ENCODE measurements at regions not wholly inside any gene's neighbourhood (a gene's known extent, or its start where the extent isn't known, plus 50 kb on each side); places are given as distances from the start of the nearest gene placed in this dataset.

GRCh38 chr5:4081466-4081865 is 485.8 kb downstream of the IRX1 start:
- H3K4me3 ChIP-seq (ENCODE audit: low read depth, low read length): no peak overlapping the region
- in situ Hi-C loops (cut with HindIII; ENCODE audit: low sequenced_read_pairs): no loop called here
- TF ChIP-seq, protein P1, sequence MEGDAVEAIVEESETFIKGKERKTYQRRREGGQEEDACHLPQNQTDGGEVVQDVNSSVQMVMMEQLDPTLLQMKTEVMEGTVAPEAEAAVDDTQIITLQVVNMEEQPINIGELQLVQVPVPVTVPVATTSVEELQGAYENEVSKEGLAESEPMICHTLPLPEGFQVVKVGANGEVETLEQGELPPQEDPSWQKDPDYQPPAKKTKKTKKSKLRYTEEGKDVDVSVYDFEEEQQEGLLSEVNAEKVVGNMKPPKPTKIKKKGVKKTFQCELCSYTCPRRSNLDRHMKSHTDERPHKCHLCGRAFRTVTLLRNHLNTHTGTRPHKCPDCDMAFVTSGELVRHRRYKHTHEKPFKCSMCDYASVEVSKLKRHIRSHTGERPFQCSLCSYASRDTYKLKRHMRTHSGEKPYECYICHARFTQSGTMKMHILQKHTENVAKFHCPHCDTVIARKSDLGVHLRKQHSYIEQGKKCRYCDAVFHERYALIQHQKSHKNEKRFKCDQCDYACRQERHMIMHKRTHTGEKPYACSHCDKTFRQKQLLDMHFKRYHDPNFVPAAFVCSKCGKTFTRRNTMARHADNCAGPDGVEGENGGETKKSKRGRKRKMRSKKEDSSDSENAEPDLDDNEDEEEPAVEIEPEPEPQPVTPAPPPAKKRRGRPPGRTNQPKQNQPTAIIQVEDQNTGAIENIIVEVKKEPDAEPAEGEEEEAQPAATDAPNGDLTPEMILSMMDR (IDR thresholded peaks at IDR 0.05; ENCODE audit: low read depth, low read length): no peak
- no peak for DNase-seq (ENCODE audit: low read depth, low spot score)

- in situ Hi-C loops (cut with HindIII; ENCODE audit: low sequenced_read_pairs): no loop called here
- TF ChIP-seq, protein P1 (IDR thresholded peaks at IDR 0.05; ENCODE audit: low read depth, low read length): no peak
- H3K4me3 ChIP-seq (ENCODE audit: low read depth, low read length): no peak overlapping the region
- peak; percentile 35 for DNase-seq (ENCODE audit: low read depth, low spot score)
Observed at GRCh38 chr5:4082966-4083564, 487.4 kb downstream of the IRX1 start.

DNA sequence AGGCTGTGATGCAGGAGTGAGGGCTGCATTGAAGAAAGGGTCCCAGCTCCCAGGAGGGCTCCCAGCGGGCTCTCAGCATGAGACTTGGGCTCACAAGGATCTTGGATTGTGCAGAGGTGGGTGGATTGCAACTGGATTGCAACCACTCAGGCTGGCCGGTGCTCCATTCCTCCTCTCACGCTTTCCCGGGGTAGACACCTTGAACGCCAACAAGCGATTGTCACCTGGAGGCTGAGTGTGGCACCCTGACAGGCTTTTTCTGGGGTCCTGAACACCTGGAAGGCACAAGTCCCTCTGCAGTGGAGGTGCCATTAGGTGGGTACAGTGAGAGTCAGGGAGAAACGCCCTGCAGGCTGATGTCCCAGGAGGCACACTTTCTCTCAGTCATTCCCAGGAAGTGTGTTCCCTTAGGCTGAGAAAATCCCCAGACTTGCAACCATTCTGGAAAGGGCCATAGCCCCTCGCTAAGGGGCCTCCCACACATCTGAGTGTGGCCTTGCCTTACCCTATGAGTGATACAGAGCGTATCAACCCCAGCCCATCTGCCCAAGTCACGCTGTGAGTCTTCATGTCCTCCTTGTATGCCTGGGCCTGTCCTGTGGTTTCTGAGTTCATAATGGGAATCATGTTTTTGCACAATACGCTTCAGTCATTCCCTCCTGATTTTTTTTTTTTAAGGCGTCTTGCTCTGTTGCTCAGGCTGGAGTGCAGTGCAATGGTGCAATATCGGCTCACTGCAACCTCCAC is 488.1 kb downstream of the IRX1 start:
- H3K4me3 ChIP-seq (ENCODE audit: low read depth, low read length): no peak overlapping the region
- no peak for DNase-seq (ENCODE audit: low read depth, low spot score)
- in situ Hi-C loops (cut with HindIII; ENCODE audit: low sequenced_read_pairs): no loop called here
- TF ChIP-seq, protein P1 (IDR thresholded peaks at IDR 0.05; ENCODE audit: low read depth, low read length): no peak

- TF ChIP-seq, protein P1 (IDR thresholded peaks at IDR 0.05; ENCODE audit: low read depth, low read length): no peak
- DNase-seq (ENCODE audit: low read depth, low spot score): no peak
- no peak overlapping the region for H3K4me3 ChIP-seq (ENCODE audit: low read depth, low read length)
- in situ Hi-C loops (cut with HindIII; ENCODE audit: low sequenced_read_pairs): no loop called here
Observed at GRCh38 chr5:4086081-4086480, 490.4 kb downstream of the IRX1 start.

DNA sequence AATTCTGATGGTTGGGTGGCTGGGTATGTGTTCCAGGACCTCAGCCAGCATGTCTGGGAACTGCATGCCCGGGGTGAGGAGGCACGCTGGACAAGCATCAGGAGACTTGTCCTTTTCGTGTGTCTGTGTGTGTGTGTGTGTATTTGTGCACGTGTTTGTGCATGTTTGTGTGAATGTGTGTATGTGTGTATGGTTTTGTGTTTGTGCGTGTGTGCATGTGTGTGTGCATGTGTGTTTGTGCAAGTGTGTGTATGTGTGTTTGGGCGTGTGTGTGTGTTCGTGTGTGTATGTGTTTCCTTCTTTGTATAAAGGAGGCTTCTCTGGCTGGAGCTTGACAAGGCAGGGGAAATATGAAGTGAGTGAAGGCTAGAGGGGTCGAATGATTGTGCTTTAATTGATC is 491.5 kb downstream of the IRX1 start:
- in situ Hi-C loops (cut with HindIII; ENCODE audit: low sequenced_read_pairs): no loop called here
- TF ChIP-seq, protein P1 (IDR thresholded peaks at IDR 0.05; ENCODE audit: low read depth, low read length): no peak
- DNase-seq (ENCODE audit: low read depth, low spot score): no peak
- H3K4me3 ChIP-seq (ENCODE audit: low read depth, low read length): no peak overlapping the region

- in situ Hi-C loops (cut with HindIII; ENCODE audit: low sequenced_read_pairs): no loop called here
- TF ChIP-seq, protein P1 (IDR thresholded peaks at IDR 0.05; ENCODE audit: low read depth, low read length): no peak
- DNase-seq (ENCODE audit: low read depth, low spot score): no peak
- H3K4me3 ChIP-seq (ENCODE audit: low read depth, low read length): no peak overlapping the region
Observed at GRCh38 chr5:4089087-4089486, 493.5 kb downstream of the IRX1 start.

All from astrocyte of the spinal cord (primary cell).